HUES6 (cell line): ENCODE measurements at regions not wholly inside any gene's neighbourhood (a gene's known extent, or its start where the extent isn't known, plus 50 kb on each side); places are given as distances from the start of the nearest gene placed in this dataset.
A peak's percentile ranks its signal among the peaks of the same experiment; 100 is the strongest.
"Not testable (repeated sequence)": the region's sequence is repeated elsewhere in the genome, so short reads cannot be mapped to it uniquely, and the experiment has no call there.

Source experiments
- H3K27ac ChIP-seq: 2 replicates; pipeline ENCODE4 v1.7.0; 2013; ENCODE audit warnings: low read depth, mild to moderate bottlenecking, low read length, inconsistent platforms
- H3K27me3 ChIP-seq: 2 replicates; pipeline ENCODE4 v1.6.1; 2013; ENCODE audit warnings: low read length; ENCODE audit not compliant: control insufficient read depth, insufficient read depth
- H3K36me3 ChIP-seq: 2 replicates; pipeline ENCODE4 v1.6.1; 2013; ENCODE audit warnings: low read length; ENCODE audit not compliant: control insufficient read depth, insufficient read depth
- H3K4me1 ChIP-seq: 2 replicates; pipeline ENCODE4 v1.6.1; 2013; ENCODE audit warnings: low read length; ENCODE audit not compliant: control insufficient read depth, insufficient read depth
- H3K4me3 ChIP-seq: 2 replicates; pipeline ENCODE4 v1.5.1; 2013; ENCODE audit warnings: low read depth, low read length
- H3K9ac ChIP-seq: one replicate; pipeline ENCODE4 v1.6.1; 2013; ENCODE audit warnings: mild to moderate bottlenecking, low read length
- H3K9me3 ChIP-seq: 2 replicates; pipeline ENCODE4 v1.6.1; 2013; ENCODE audit warnings: low read depth, low read length; ENCODE audit not compliant: control insufficient read depth, insufficient read depth

- no peak overlapping the region for H3K9ac ChIP-seq
- no peaks in the 10 kb centered on the region for H3K27me3 ChIP-seq
- no peak overlapping the region for H3K27ac ChIP-seq
- no peaks in the 10 kb centered on the region for H3K9me3 ChIP-seq
- H3K36me3 ChIP-seq: no peaks in the 10 kb centered on the region
- no peaks in the 10 kb centered on the region for H3K4me1 ChIP-seq
- no peak overlapping the region for H3K4me3 ChIP-seq
Observed at GRCh38 chr18:41647914-41648313, 307.1 kb upstream of the PIK3C3 start.

GRCh38 chr18:41646915-41647620, 308.0 kb upstream of the PIK3C3 start:
- H3K9me3 ChIP-seq: no peaks in the 10 kb centered on the region
- no peak overlapping the region for H3K27ac ChIP-seq
- H3K4me1 ChIP-seq: no peaks in the 10 kb centered on the region
- no peak overlapping the region for H3K9ac ChIP-seq
- H3K36me3 ChIP-seq: no peaks in the 10 kb centered on the region
- no peaks in the 10 kb centered on the region for H3K27me3 ChIP-seq
- no peak overlapping the region for H3K4me3 ChIP-seq

DNA sequence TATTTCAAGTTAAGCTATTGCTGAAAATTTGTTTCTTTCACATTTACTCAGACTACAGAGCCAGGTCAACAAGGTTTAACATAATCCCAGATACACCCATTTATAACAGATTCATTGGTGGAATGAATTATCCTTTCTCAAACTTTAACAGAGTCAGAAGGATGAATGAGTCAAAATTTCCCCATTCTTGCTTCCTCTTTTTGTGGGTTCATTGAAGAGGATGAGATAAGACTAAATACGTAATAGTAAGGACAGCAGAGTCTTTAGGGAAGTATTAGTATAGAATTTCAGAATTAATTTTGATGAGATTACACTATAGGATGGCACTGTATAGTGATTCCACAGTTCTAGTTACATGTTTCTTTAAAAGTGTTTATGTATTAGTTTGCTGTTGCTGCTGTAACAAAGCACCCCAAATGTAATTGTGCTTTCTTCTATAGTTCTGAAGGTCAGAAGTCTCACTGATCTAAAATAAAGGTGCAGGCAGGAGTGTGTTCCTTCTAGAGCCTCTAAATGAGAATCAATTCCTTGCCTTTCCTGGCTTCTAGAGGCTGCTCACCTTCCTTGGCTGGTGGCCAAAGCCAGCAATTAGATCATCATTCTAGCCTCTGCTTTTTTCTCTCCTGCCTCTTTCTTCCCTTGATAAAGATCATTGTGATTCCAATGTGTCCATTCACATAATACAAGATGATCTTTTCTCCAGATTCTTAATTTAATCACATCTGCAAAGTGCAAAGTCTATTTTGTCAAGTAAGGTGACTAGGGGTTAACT, 309.3 kb upstream of the PIK3C3 start:
- no peaks in the 10 kb centered on the region for H3K36me3 ChIP-seq
- no peak overlapping the region for H3K27ac ChIP-seq
- no peak overlapping the region for H3K4me3 ChIP-seq
- H3K9me3 ChIP-seq: no peaks in the 10 kb centered on the region
- no peak overlapping the region for H3K9ac ChIP-seq
- H3K4me1 ChIP-seq: no peaks in the 10 kb centered on the region
- no peaks in the 10 kb centered on the region for H3K27me3 ChIP-seq

- H3K27me3 ChIP-seq: no peaks in the 10 kb centered on the region
- H3K9me3 ChIP-seq: no peaks in the 10 kb centered on the region
- H3K4me3 ChIP-seq: no peak overlapping the region
- H3K9ac ChIP-seq: no peak overlapping the region
- no peak overlapping the region for H3K27ac ChIP-seq
- H3K4me1 ChIP-seq: no peaks in the 10 kb centered on the region
- H3K36me3 ChIP-seq: no peaks in the 10 kb centered on the region
Observed at GRCh38 chr18:41644466-41644865, 310.6 kb upstream of the PIK3C3 start.

GRCh38 chr18:41643427-41643826, 311.6 kb upstream of the PIK3C3 start:
- Histone ChIP-seq H3K9ac (no peak overlapping the region), H3K27ac (no peak overlapping the region), H3K36me3 (no peaks in the 10 kb centered on the region), H3K4me1 (no peaks in the 10 kb centered on the region), H3K27me3 (no peaks in the 10 kb centered on the region), H3K9me3 (no peaks in the 10 kb centered on the region), H3K4me3 (no peak overlapping the region)

DNA sequence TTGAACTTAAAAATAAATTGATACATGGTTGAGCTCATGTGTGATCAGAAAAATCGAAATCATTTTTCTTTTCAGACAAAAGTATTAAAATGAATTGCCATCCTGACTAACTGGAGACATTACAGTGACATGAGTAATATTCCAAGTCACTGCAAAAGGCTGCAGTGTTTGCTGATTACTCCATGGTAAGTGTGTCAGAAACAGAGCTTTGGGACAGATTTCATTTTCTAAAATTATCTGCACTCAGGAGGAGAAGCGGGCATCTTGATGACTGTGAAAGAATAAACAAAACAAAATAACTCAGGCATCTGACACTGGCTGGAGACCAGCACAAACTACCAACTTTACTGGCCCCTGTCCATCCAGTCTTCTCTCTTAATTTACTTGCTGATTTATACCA, 312.3 kb upstream of the PIK3C3 start:
- Histone ChIP-seq H3K4me1 (no peaks in the 10 kb centered on the region), H3K36me3 (no peaks in the 10 kb centered on the region), H3K27ac (no peak overlapping the region), H3K9me3 (no peaks in the 10 kb centered on the region), H3K27me3 (no peaks in the 10 kb centered on the region), H3K4me3 (no peak overlapping the region), H3K9ac (no peak overlapping the region)

DNA sequence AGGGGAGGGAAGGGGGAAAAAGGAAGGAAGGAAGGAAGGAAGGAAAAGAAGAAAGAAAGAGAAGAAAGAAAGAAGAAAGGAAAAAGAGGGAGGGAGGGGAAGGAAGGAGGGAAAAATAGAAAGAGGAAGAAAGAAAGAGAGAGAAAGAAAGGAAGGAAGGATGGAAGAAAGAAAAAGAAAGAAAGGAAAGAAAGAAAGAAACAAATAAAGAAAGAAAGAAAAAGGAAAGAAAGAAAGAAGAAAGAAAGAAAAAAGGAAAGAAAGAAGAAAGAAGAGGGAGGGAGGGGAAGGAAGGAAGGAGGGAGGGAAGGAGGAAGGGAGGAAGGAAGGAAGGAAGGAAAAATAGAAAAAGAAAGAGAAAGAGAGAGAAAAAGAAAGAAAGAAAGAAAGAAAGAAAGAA, 315.8 kb upstream of the PIK3C3 start:
- Histone ChIP-seq H3K9ac (no peak overlapping the region), H3K27ac (no peak overlapping the region), H3K36me3 (no peaks in the 10 kb centered on the region), H3K27me3 (no peaks in the 10 kb centered on the region), H3K4me1 (no peaks in the 10 kb centered on the region), H3K9me3 (no peaks in the 10 kb centered on the region), H3K4me3 (no peak overlapping the region)

DNA sequence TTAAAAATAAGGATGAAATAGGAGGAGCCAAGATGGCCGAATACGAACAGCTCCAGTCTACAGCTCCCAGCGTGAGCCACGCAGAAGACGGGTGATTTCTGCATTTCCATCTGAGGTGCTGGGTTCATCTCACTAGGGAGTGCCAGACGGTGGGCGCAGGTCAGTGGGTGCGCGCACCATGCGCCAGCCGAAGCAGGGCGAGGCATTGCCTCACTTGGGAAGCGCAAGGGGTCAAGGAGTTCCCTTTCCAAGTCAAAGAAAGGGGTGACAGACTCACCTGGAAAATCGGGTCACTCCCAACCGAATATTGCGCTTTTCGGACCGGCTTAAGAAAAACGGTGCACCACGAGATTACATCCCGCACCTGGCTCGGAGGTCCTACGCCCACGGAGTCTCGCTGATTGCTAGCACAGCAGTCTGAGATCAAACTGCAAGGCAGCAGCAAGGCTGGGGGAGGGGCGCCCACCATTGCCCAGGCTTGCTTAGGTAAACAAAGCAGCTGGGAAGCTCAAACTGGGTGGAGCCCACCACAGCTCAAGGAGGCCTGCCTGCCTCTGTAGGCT, 323.2 kb upstream of the PIK3C3 start:
- not testable (repeated sequence) for H3K36me3 ChIP-seq, H3K27me3 ChIP-seq, H3K9me3 ChIP-seq
- H3K27ac ChIP-seq: peak overlapping the region; percentile 70
- H3K4me1 ChIP-seq: peaks cover 10% of the 10 kb centered on the region
- peak overlapping the region; percentile 84 for H3K9ac ChIP-seq
- peak overlapping the region; percentile 67 for H3K4me3 ChIP-seq

DNA sequence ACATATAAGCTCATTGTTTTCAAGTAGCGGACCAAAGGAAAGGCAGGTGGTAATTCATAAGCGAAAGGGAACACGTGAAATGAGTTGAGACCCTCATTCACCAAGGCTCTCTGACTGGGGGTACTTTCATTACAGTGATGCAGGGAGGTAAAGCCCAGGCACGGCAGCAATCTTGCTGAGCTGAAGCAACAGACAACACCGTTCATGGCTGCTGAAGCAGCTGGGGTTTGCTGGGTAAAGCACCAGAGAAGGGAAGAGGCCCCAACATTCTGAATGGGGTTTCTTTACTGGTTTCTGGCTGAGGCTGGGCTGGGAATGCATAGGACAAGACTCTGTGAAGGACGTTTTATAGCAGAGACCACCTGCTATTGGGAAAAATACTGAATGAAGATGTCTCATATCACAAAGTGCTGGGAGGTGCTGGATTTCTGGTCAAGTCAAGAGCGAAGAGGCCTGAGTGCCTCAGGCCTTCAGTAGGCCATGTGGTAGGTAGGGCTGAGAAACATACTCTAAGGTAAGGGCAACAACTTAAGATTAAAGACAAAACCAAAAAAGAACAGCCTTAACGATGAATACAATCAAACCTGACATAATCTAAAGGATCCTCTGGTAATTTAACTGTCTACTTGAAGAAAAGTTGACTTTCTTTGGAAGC, 324.7 kb upstream of the PIK3C3 start:
- no peak overlapping the region for H3K9ac ChIP-seq
- H3K27ac ChIP-seq: peak overlapping the region; percentile 9; the same call in 1 of the 2 replicates
- H3K4me3 ChIP-seq: peak overlapping the region; percentile 67
- H3K36me3 ChIP-seq: no peaks in the 10 kb centered on the region
- peaks cover 18% of the 10 kb centered on the region for H3K4me1 ChIP-seq
- no peaks in the 10 kb centered on the region for H3K27me3 ChIP-seq
- no peaks in the 10 kb centered on the region for H3K9me3 ChIP-seq

- Histone ChIP-seq H3K27ac (no peak overlapping the region), H3K4me1 (peaks cover 23% of the 10 kb centered on the region), H3K9me3 (no peaks in the 10 kb centered on the region), H3K27me3 (no peaks in the 10 kb centered on the region), H3K4me3 (no peak overlapping the region), H3K9ac (no peak overlapping the region), H3K36me3 (no peaks in the 10 kb centered on the region)
Observed at GRCh38 chr18:41624460-41624859, 330.6 kb upstream of the PIK3C3 start.

DNA sequence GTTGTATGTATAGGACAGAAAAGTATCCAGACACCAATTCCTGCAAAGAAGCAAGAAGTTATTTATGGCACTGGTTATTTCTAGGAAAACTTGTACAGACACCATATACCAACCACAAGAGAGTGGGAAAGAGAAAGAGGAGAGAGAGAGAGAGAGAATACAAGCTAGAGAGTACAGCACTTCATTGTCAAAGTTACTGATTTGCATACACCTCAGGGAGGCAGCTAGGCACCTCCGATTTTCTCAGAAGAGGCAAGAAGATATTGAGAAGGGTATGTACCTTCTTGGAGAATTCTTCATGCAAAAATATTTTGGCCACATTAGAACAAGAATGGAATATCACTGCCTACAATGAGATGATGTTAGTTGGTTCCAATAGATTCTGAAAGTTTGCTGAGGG, 333.9 kb upstream of the PIK3C3 start:
- peaks cover 20% of the 10 kb centered on the region for H3K4me1 ChIP-seq
- H3K27ac ChIP-seq: no peak overlapping the region
- no peak overlapping the region for H3K9ac ChIP-seq
- H3K27me3 ChIP-seq: no peaks in the 10 kb centered on the region
- no peaks in the 10 kb centered on the region for H3K36me3 ChIP-seq
- H3K4me3 ChIP-seq: no peak overlapping the region
- no peaks in the 10 kb centered on the region for H3K9me3 ChIP-seq
